Osteoblast (primary cell): ENCODE measurements at regions not wholly inside any gene's neighbourhood (a gene's known extent, or its start where the extent isn't known, plus 50 kb on each side); places are given as distances from the start of the nearest gene placed in this dataset.

ENCODE experiments used
- DNase-seq: peaks from one replicate; pipeline ENCODE4 v3.0.0; 2011; ENCODE audit warnings: low spot score, mixed read lengths; ENCODE audit not compliant: insufficient read length; ENCODE audit errors: missing footprints
- H2AFZ ChIP-seq: 2 replicates; pipeline ENCODE4 v1.6.0; 2011; ENCODE audit warnings: mild to moderate bottlenecking, low read length
- H3K27ac ChIP-seq: 2 replicates; pipeline ENCODE4 v1.5.1; 2011; ENCODE audit warnings: mild to moderate bottlenecking, low read depth, low read length, moderate library complexity
- H3K27me3 ChIP-seq: 2 replicates; pipeline ENCODE4 v1.6.0; 2012; ENCODE audit warnings: mild to moderate bottlenecking, control low read depth, inconsistent platforms, low read length, moderate library complexity; ENCODE audit not compliant: insufficient read depth
- H3K36me3 ChIP-seq: 2 replicates; pipeline ENCODE4 v1.5.1; 2011; ENCODE audit warnings: mild to moderate bottlenecking, low read length, control low read depth, moderate library complexity; ENCODE audit not compliant: insufficient read depth
- H3K4me1 ChIP-seq: 2 replicates; pipeline ENCODE4 v1.5.1; 2011; ENCODE audit warnings: mild to moderate bottlenecking, low read length, control low read depth, moderate library complexity; ENCODE audit not compliant: insufficient read depth
- H3K4me2 ChIP-seq: 2 replicates; pipeline ENCODE4 v1.6.0; 2011; ENCODE audit warnings: mild to moderate bottlenecking, low read length; ENCODE audit not compliant: insufficient read depth
- H3K4me3 ChIP-seq: fragments of 200-600 bp; sonication (generic); 3 replicates; pipeline ENCODE4 v1.5.1; 2012; ENCODE audit warnings: mild to moderate bottlenecking, low read length, inconsistent platforms; ENCODE audit not compliant: insufficient read depth
- H3K79me2 ChIP-seq: 2 replicates; pipeline ENCODE4 v1.6.0; 2012; ENCODE audit warnings: mild to moderate bottlenecking, low read length, control low read depth, inconsistent platforms; ENCODE audit not compliant: insufficient read depth
- H3K9me3 ChIP-seq: 2 replicates; pipeline ENCODE4 v1.5.1; 2011; ENCODE audit warnings: low read depth, low read length, control low read depth
- H4K20me1 ChIP-seq: 2 replicates; pipeline ENCODE4 v1.6.0; 2012; ENCODE audit warnings: mild to moderate bottlenecking, low read length, control low read depth; ENCODE audit not compliant: insufficient read depth
- TF ChIP-seq, protein P1 (sequence below): IDR thresholded peaks from 2 replicates; pipeline ENCODE4 v1.5.1; 2011; ENCODE audit warnings: mild to moderate bottlenecking, low read depth, low read length, moderate library complexity; ENCODE audit errors: extremely low read depth

DNA sequence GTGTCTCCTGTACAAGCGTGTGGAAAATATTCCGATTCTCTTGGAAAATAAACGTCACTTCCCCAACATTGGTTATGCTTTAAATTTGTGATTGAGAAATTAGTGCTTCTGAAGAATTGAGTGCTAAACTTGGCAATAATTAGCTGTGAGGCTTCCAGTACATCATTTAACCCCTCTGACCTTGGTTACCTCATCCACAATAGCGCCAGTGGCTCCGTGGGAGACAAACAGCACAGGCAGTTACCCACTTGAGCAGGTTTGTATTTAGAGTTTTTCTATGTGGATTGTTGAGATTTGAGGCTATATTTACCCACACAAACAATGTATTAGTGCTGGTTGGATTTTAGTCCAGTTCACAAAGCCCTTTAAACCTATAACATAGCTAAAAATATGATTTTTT lies 476.5 kb downstream of the NKX6-1 start:
- no peak for DNase-seq
- Histone ChIP-seq H3K27ac (no peak overlapping the region), H3K4me3 (no peak overlapping the region), H2AFZ (no peak overlapping the region), H3K4me1 (no peaks in the 10 kb centered on the region), H4K20me1 (no peaks in the 10 kb centered on the region), H3K4me2 (no peak overlapping the region), H3K27me3 (no peaks in the 10 kb centered on the region), H3K9me3 (no peaks in the 10 kb centered on the region), H3K36me3 (no peaks in the 10 kb centered on the region), H3K79me2 (no peaks in the 10 kb centered on the region)
- TF ChIP-seq, protein P1, sequence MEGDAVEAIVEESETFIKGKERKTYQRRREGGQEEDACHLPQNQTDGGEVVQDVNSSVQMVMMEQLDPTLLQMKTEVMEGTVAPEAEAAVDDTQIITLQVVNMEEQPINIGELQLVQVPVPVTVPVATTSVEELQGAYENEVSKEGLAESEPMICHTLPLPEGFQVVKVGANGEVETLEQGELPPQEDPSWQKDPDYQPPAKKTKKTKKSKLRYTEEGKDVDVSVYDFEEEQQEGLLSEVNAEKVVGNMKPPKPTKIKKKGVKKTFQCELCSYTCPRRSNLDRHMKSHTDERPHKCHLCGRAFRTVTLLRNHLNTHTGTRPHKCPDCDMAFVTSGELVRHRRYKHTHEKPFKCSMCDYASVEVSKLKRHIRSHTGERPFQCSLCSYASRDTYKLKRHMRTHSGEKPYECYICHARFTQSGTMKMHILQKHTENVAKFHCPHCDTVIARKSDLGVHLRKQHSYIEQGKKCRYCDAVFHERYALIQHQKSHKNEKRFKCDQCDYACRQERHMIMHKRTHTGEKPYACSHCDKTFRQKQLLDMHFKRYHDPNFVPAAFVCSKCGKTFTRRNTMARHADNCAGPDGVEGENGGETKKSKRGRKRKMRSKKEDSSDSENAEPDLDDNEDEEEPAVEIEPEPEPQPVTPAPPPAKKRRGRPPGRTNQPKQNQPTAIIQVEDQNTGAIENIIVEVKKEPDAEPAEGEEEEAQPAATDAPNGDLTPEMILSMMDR: no peak

DNA sequence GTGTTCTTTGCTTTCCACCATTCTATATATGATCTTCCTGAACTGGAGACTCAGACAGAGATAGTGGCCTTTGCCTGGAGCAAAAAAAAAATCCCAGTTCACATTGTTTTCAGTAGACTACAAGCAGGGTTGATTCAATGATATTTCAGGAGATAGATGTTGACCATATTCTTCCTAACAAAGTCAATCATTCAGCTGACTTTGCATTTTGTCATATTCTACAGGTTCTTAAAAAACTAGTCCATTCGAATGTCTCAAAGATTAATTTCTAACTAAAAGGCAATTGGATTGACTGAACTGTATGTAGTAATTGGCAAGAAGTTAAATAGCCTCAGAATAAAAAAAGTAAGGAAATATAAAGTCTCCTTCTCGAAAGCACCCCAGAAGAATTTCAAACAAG lies 479.5 kb downstream of the NKX6-1 start:
- Histone ChIP-seq H4K20me1 (no peaks in the 10 kb centered on the region), H3K9me3 (no peaks in the 10 kb centered on the region), H3K4me1 (no peaks in the 10 kb centered on the region), H3K4me3 (no peak overlapping the region), H3K27ac (no peak overlapping the region), H2AFZ (no peak overlapping the region), H3K27me3 (no peaks in the 10 kb centered on the region), H3K79me2 (no peaks in the 10 kb centered on the region), H3K4me2 (no peak overlapping the region), H3K36me3 (no peaks in the 10 kb centered on the region)
- TF ChIP-seq, protein P1: no peak
- no peak for DNase-seq

DNA sequence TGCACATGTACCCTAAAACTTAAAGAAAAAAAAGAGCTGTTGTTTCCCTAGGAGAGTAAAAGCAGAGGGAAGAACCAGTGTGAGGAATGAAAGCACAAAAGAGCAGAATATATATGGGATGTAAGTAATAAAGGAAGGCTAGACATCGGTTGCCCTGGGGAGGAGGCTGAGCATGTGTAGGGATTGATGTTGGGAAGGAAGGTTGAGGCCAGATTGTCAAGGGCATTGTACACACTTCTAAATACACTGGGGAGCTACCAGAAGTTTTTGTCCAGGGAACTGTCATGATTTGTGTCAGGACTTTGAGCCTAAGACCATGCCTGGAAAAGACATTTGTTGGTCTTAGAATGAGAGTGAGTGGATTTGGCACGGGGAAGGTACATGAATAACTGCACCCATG lies 467.1 kb downstream of the GPAT3 start:
- TF ChIP-seq, protein P1: no peak
- no peaks in the 10 kb centered on the region for H3K4me1 ChIP-seq
- H3K27ac ChIP-seq: no peak overlapping the region
- DNase-seq: no peak
- H3K4me2 ChIP-seq: no peak overlapping the region
- no peaks in the 10 kb centered on the region for H3K27me3 ChIP-seq
- no peaks in the 10 kb centered on the region for H4K20me1 ChIP-seq
- H2AFZ ChIP-seq: no peak overlapping the region
- H3K36me3 ChIP-seq: no peaks in the 10 kb centered on the region
- no peak overlapping the region for H3K4me3 ChIP-seq
- H3K79me2 ChIP-seq: no peaks in the 10 kb centered on the region
- H3K9me3 ChIP-seq: no peaks in the 10 kb centered on the region

DNA sequence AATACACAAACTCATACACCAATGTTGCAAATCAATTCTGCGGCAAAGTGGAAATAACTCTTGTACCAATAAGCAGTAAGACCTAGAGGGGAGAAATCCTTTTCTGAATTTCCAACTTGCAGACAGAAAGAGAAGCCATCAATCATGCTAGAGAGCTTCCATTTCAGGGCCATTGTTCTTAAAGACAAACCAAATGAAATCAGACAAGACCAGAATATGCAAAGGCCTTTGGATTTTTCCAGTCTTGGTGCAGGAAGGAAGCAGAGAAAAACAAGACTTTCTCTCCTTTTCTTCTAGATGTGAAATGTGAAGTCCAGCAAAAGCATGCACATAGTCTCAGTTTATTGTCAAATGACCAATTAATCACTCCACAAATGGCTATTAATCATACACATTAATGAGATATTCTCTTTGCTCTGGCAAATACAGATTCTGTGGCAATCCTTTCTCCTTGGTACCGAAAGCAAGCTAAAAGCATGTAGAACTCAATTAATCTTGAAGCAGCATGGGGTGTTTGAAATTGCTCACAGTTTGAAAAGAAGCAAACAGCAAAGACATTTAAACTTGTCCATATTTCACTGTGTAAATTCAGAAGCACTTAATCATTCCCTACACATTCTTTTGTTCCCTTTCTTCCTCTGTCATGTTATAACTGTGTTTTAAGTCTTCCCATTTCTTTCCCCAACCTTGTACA lies 466.1 kb downstream of the GPAT3 start:
- no peak overlapping the region for H3K4me2 ChIP-seq
- TF ChIP-seq, protein P1: no peak
- no peaks in the 10 kb centered on the region for H4K20me1 ChIP-seq
- no peak overlapping the region for H3K27ac ChIP-seq
- no peaks in the 10 kb centered on the region for H3K4me1 ChIP-seq
- DNase-seq: no peak
- no peak overlapping the region for H2AFZ ChIP-seq
- no peaks in the 10 kb centered on the region for H3K79me2 ChIP-seq
- no peak overlapping the region for H3K4me3 ChIP-seq
- H3K27me3 ChIP-seq: no peaks in the 10 kb centered on the region
- no peaks in the 10 kb centered on the region for H3K9me3 ChIP-seq
- no peaks in the 10 kb centered on the region for H3K36me3 ChIP-seq
